Activated B cell treated with CpG ODN at 0.5 μM for 24 hours (primary cell): ENCODE measurements at regions not wholly inside any gene's neighbourhood (a gene's known extent, or its start where the extent isn't known, plus 50 kb on each side); places are given as distances from the start of the nearest gene placed in this dataset.

Source experiments
- ATAC-seq: fragments of 200-7000 bp; cut with Tn5 transposase; one replicate; pipeline ENCODE4 v1.10.0; 2021; ENCODE audit warnings: low read depth, mild to moderate bottlenecking, moderate library complexity
- CTCF ChIA-PET: fragments of 350-600 bp; sonication (Branson Sonifier 250); formaldehyde crosslinking; loops from one replicate; lab custom pipeline; 2021; ENCODE audit warnings: antibody characterized with exemption; lab: Charles Lee
- POLR2A ChIA-PET: fragments of 350-600 bp; sonication (Branson Sonifier 250); formaldehyde crosslinking; loops from one replicate; lab custom pipeline; 2021; ENCODE audit warnings: antibody characterized with exemption; lab: Charles Lee
- DNase-seq: peaks from one replicate; pipeline ENCODE4 v3.0.0; 2022
- H3K27ac Mint-ChIP-seq: one replicate; pipeline ENCODE4 v1.8.0; 2020; ENCODE audit warnings: mixed read lengths
- H3K27me3 Mint-ChIP-seq: one replicate; pipeline ENCODE4 v1.8.0; 2021; ENCODE audit warnings: mixed read lengths
- H3K36me3 Mint-ChIP-seq: one replicate; pipeline ENCODE4 v1.8.0; 2021; ENCODE audit warnings: low read depth, mixed read lengths
- H3K4me1 Mint-ChIP-seq: one replicate; pipeline ENCODE4 v1.8.0; 2021; ENCODE audit warnings: mixed read lengths
- H3K4me3 Mint-ChIP-seq: one replicate; pipeline ENCODE4 v1.8.0; 2020; ENCODE audit warnings: mild to moderate bottlenecking, mixed read lengths
- H3K9me3 Mint-ChIP-seq: one replicate; pipeline ENCODE4 v1.8.0; 2020; ENCODE audit warnings: mixed read lengths
- intact Hi-C: fragments of 100-400 bp; cut with micrococcal nuclease; formaldehyde crosslinking; loops from one replicate; pipeline ENCODE4 v1.15.1; 2024
- TF ChIP-seq, protein P1 (sequence below): fragments of 200-600 bp; IDR thresholded peaks from one replicate; pipeline ENCODE4 v1.8.0; 2022; ENCODE audit warnings: antibody characterized with exemption, mild to moderate bottlenecking

DNA sequence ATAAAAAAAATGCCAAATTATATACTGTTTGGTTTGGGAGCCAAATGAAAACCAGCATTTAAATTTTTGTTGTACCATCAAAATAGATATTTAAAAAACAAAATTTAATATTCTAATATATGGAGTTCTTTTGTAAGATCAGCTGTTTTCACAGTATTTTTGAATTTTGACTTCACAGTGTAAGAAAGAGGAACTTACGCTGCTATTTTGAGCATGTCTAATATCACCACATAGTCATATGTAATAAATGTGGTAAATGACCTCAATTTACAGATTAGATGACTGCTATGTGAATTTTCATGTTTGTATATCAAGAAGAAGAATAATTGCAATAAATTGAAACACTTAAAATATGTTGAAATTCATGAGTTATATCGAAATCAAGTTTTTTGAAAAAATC, 189.6 kb downstream of the ARRDC4 start:
- no peaks in the 10 kb centered on the region for H3K9me3 Mint-ChIP-seq
- no peak overlapping the region for H3K27ac Mint-ChIP-seq
- H3K4me3 Mint-ChIP-seq = no peak overlapping the region
- H3K36me3 Mint-ChIP-seq = no peaks in the 10 kb centered on the region
- peaks cover 27% of the 10 kb centered on the region for H3K4me1 Mint-ChIP-seq
- ChIA-PET CTCF (no interaction called here), POLR2A (no interaction called here)
- no peaks in the 10 kb centered on the region for H3K27me3 Mint-ChIP-seq
- intact Hi-C loops = no loop called here
- no peak for ATAC-seq
- DNase-seq = no peak
- TF ChIP-seq, protein P1, sequence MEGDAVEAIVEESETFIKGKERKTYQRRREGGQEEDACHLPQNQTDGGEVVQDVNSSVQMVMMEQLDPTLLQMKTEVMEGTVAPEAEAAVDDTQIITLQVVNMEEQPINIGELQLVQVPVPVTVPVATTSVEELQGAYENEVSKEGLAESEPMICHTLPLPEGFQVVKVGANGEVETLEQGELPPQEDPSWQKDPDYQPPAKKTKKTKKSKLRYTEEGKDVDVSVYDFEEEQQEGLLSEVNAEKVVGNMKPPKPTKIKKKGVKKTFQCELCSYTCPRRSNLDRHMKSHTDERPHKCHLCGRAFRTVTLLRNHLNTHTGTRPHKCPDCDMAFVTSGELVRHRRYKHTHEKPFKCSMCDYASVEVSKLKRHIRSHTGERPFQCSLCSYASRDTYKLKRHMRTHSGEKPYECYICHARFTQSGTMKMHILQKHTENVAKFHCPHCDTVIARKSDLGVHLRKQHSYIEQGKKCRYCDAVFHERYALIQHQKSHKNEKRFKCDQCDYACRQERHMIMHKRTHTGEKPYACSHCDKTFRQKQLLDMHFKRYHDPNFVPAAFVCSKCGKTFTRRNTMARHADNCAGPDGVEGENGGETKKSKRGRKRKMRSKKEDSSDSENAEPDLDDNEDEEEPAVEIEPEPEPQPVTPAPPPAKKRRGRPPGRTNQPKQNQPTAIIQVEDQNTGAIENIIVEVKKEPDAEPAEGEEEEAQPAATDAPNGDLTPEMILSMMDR = no peak

DNA sequence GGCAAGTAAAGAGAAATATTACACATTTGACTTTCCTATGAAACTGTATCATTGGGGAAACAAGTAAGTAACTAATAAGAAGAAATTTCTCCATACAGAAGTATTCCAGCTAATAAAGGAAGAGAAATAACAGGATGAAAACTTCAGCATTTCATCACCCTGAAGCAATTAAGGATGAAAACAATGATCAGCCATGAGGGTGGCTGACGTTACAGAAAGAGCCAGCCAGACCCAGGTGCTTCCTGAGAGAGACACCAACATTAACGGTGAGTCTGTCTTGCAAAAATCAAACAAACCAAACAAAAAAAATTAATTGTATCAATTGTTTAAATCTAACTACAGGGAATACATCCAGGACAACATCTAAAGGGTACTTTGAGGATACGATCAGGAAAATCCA, 190.0 kb downstream of the ARRDC4 start:
- Mint-ChIP-seq H3K4me3 (no peak overlapping the region), H3K9me3 (no peaks in the 10 kb centered on the region), H3K36me3 (no peaks in the 10 kb centered on the region), H3K27me3 (no peaks in the 10 kb centered on the region), H3K27ac (no peak overlapping the region), H3K4me1 (peaks cover 26% of the 10 kb centered on the region)
- ChIA-PET CTCF (no interaction called here), POLR2A (no interaction called here)
- ATAC-seq (no peak), DNase-seq (no peak)
- TF ChIP-seq, protein P1 = no peak
- intact Hi-C loops = no loop called here

DNA sequence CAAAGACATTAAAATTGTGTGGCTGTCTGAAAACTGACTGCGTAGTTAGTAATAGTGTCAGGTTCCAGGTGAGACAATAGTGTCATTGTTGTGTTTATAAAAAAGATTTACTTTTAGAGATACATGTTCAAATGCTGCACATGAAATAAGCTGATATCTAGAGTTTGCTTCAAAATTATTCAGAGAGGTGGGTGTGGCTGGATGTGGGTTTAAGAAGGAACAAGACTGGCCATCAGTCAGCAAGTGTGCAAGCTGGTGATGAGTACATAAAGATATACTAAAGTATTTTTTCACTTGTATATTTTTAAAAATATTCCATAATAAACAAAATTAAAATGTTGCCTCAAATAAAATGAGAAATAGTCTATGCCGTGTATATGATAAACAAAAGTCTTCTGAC, 190.6 kb downstream of the ARRDC4 start:
- Mint-ChIP-seq H3K4me3 (no peak overlapping the region), H3K36me3 (no peaks in the 10 kb centered on the region), H3K4me1 (peaks cover 22% of the 10 kb centered on the region), H3K9me3 (no peaks in the 10 kb centered on the region), H3K27me3 (no peaks in the 10 kb centered on the region), H3K27ac (no peak overlapping the region)
- CTCF ChIA-PET = no interaction called here
- DNase-seq (no peak), ATAC-seq (no peak)
- TF ChIP-seq, protein P1 = no peak
- POLR2A ChIA-PET = no interaction called here
- intact Hi-C loops = no loop called here

DNA sequence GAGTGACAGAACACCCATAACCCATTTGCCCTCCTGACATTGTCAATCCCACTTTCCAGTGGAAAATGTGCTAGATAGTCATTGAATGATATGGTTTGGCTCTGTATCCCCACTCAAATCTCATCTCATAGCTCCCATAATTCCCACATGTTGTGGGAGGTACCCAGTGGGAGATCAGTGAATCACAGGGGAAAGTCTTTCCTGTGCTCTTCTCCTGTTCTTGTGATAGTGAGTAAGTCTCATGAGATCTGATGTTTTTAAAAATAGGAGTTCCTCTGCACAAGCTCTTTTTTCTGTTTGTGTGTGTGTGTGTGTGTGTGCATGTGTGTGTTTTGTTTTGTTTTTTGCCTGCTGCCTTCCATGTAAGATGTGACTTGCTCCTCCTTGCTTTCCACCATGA, 191.7 kb downstream of the ARRDC4 start:
- ChIA-PET CTCF (no interaction called here), POLR2A (no interaction called here)
- ATAC-seq = no peak
- Mint-ChIP-seq H3K4me1 (peaks cover 12% of the 10 kb centered on the region), H3K9me3 (no peaks in the 10 kb centered on the region), H3K27ac (no peak overlapping the region), H3K4me3 (no peak overlapping the region), H3K36me3 (no peaks in the 10 kb centered on the region), H3K27me3 (no peaks in the 10 kb centered on the region)
- no peak for DNase-seq
- TF ChIP-seq, protein P1 = no peak
- intact Hi-C loops = no loop called here

DNA sequence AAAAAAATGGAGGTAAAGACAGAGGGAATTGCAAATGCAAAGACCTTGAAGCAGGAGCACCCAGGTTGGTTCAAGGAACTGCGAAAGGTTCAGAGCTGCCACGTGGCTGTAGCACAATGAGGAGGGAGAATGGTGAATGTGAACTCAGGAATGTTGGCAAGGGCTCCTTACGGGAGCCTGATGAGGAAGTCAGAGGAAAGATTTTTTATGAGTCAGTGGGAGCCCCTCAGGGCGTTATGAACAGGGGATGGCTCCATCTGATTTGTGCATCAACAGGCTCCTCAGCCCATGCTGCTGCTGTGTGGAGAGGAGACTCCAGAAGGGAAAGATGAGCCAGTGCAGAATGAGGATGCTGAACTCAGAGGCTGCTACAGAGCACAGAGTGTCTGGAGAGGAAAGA, 194.4 kb downstream of the ARRDC4 start:
- ATAC-seq (no peak), DNase-seq (no peak)
- no peak overlapping the region for H3K27ac Mint-ChIP-seq
- ChIA-PET POLR2A (no interaction called here), CTCF (interaction anchor here (1.1 kb wide), 1 partner anchor 24 kb away, joined by 3 read pairs; no protein-coding TSS in a partner anchor)
- intact Hi-C loops = no loop called here
- no peak overlapping the region for H3K4me3 Mint-ChIP-seq
- no peaks in the 10 kb centered on the region for H3K27me3 Mint-ChIP-seq
- H3K9me3 Mint-ChIP-seq = no peaks in the 10 kb centered on the region
- H3K36me3 Mint-ChIP-seq = no peaks in the 10 kb centered on the region
- peaks cover 7% of the 10 kb centered on the region for H3K4me1 Mint-ChIP-seq
- TF ChIP-seq, protein P1 = no peak
